HCT116 (cell line): ENCODE measurements at regions not wholly inside any gene's neighbourhood (a gene's known extent, or its start where the extent isn't known, plus 50 kb on each side); places are given as distances from the start of the nearest gene placed in this dataset.

Experiments
- ATAC-seq: fragments of 200-7000 bp; cut with Tn5 transposase; 2 replicates; pipeline ENCODE4 v1.9.1; 2020; ENCODE audit warnings: mild to moderate bottlenecking, moderate library complexity
- BruUV-seq: library from RNA; stranded (reverse); fragments of 400-500 nt; replicated peaks from 2 replicates; lab custom pipeline; 2021; lab: Mats Ljungman, UMichigan
- CTCF ChIA-PET: fragments of 300-600 bp; sonication (Branson Sonifier 250); formaldehyde crosslinking; loops from one replicate; lab custom pipeline; 2021; ENCODE audit warnings: antibody characterized with exemption; lab: Charles Lee
- POLR2A ChIA-PET: fragments of 300-600, 350-600 bp; sonication (Branson Sonifier 250); formaldehyde crosslinking; loops from one replicate; lab custom pipeline; 2021; ENCODE audit warnings: antibody characterized with exemption; lab: Charles Lee
- RAD21 ChIA-PET, 2 experiments: fragments of 300-600 bp; sonication (Branson Sonifier 250); formaldehyde crosslinking; loops; one replicate each; lab custom pipeline; 2023; ENCODE audit warnings: low total read pairs in 2 of 2; ENCODE audit not compliant: uncharacterized antibody in 2 of 2, unreplicated experiment in 2 of 2, low non-redundant PET in 1 of 2; lab: Charles Lee
- DNase-seq: peaks from one replicate; pipeline ENCODE4 v3.0.0-alpha.2; 2010; ENCODE audit warnings: low read depth, low spot score
- H2AFZ ChIP-seq: fragments of 200-600 bp; shearing (Covaris generic), sonication (generic); 2 replicates; pipeline ENCODE4 v1.6.1; 2017; ENCODE audit warnings: low read depth, mixed run types, mixed read lengths, antibody characterized with exemption, low read length; ENCODE audit not compliant: poor library complexity, severe bottlenecking
- H3K27ac ChIP-seq: 2 replicates; pipeline ENCODE4 v1.5.1; 2012; ENCODE audit warnings: low read depth, low read length
- H3K27me3 ChIP-seq: fragments of 200-600 bp; sonication (generic); 2 replicates; pipeline ENCODE4 v1.6.1; 2016; ENCODE audit warnings: mixed run types, low read length, mixed read lengths; ENCODE audit not compliant: insufficient read depth
- H3K36me3 ChIP-seq, 2 experiments: fragments of 200-500 bp in 1 of 2; fragments of 200-600 bp in 1 of 2; sonication (Bioruptor generic) in 1 of 2; sonication (generic) in 1 of 2; 2 replicates each; pipeline versions ENCODE4 v1.5.1 to v1.6.1; 2014 to 2016; ENCODE audit warnings: low read length in 2 of 2, inconsistent platforms in 1 of 2, mixed read lengths in 1 of 2, mixed run types in 1 of 2; ENCODE audit not compliant: insufficient read depth in 2 of 2, control insufficient read depth in 1 of 2
- H3K4me1 ChIP-seq, 2 experiments: fragments of 200-600 bp in 1 of 2; sonication (generic) in 1 of 2; 2 replicates each; pipeline versions ENCODE4 v1.5.1 to v1.6.1; 2012 to 2017; ENCODE audit warnings: low read length in 2 of 2, inconsistent platforms in 1 of 2, mild to moderate bottlenecking in 1 of 2, mixed read lengths in 1 of 2, mixed run types in 1 of 2, moderate library complexity in 1 of 2; ENCODE audit not compliant: insufficient read depth in 2 of 2, control insufficient read depth in 1 of 2
- H3K4me2 ChIP-seq: fragments of 200-600 bp; sonication (generic); 2 replicates; pipeline ENCODE4 v1.6.1; 2017; ENCODE audit warnings: mixed run types, low read length, mixed read lengths
- H3K4me3 ChIP-seq, 2 experiments: fragments of 200-600 bp in 1 of 2; sonication (generic) in 1 of 2; replicated peaks in 1 of 2; 2 replicates each; pipeline ENCODE4 v1.5.1; 2011 to 2016; ENCODE audit warnings: low read length in 2 of 2, control low read depth in 1 of 2, low read depth in 1 of 2, mild to moderate bottlenecking in 1 of 2, mixed read lengths in 1 of 2, mixed run types in 1 of 2
- H3K79me2 ChIP-seq: fragments of 200-600 bp; sonication (generic); 2 replicates; pipeline ENCODE4 v1.6.1; 2017; ENCODE audit warnings: mild to moderate bottlenecking, mixed run types, low read length, moderate library complexity, mixed read lengths; ENCODE audit not compliant: insufficient read depth
- H3K9ac ChIP-seq: fragments of 200-600 bp; sonication (generic); 2 replicates; pipeline ENCODE4 v1.6.1; 2016; ENCODE audit warnings: low read length, mixed read lengths
- H3K9me2 ChIP-seq: fragments of 200-600 bp; sonication (generic), shearing (Covaris generic); 2 replicates; pipeline ENCODE4 v1.6.1; 2017; ENCODE audit warnings: mixed run types, mild to moderate bottlenecking, moderate library complexity; ENCODE audit not compliant: insufficient read depth
- H3K9me3 ChIP-seq, 2 experiments: fragments of 200-500 bp in 1 of 2; fragments of 200-600 bp in 1 of 2; sonication (Bioruptor generic) in 1 of 2; sonication (generic) in 1 of 2; 2 replicates each; pipeline ENCODE4 v1.6.1; 2014 to 2017; ENCODE audit warnings: low read length in 2 of 2, mixed read lengths in 2 of 2, inconsistent platforms in 1 of 2, low read depth in 1 of 2, mild to moderate bottlenecking in 1 of 2, mixed run types in 1 of 2, moderate library complexity in 1 of 2; ENCODE audit not compliant: control insufficient read depth in 1 of 2, insufficient read depth in 1 of 2
- H4K20me1 ChIP-seq: fragments of 200-600 bp; sonication (generic), shearing (Covaris generic); 2 replicates; pipeline ENCODE4 v1.6.1; 2017; ENCODE audit warnings: mixed run types, mild to moderate bottlenecking, moderate library complexity; ENCODE audit not compliant: insufficient read depth
- CEBPB ChIP-seq: IDR thresholded peaks from 2 replicates; pipeline ENCODE4 v1.6.1; 2012; ENCODE audit warnings: low read depth
- CTCF ChIP-seq, 3 experiments: fragments of 200-600 bp in 1 of 3; sonication (generic) in 1 of 3; IDR thresholded peaks in 2 of 3; conservative IDR thresholded peaks in 1 of 3; 2 replicates each; pipeline ENCODE4 v1.5.1; 2012 to 2017; ENCODE audit warnings: low read depth in 2 of 3, low read length in 2 of 3, antibody characterized with exemption in 1 of 3, borderline replicate concordance in 1 of 3, control low read depth in 1 of 3, mild to moderate bottlenecking in 1 of 3, mixed read lengths in 1 of 3, mixed run types in 1 of 3, moderate library complexity in 1 of 3; ENCODE audit not compliant: insufficient read depth in 1 of 3
- EGR1 ChIP-seq: IDR thresholded peaks from 2 replicates; pipeline ENCODE4 v1.6.1; 2012; ENCODE audit warnings: low read depth
- ELF1 ChIP-seq: IDR thresholded peaks from 2 replicates; pipeline ENCODE4 v1.6.1; 2012; ENCODE audit warnings: low read depth, borderline replicate concordance
- EZH2 ChIP-seq: fragments of 200-600 bp; sonication (generic); IDR thresholded peaks from 2 replicates; pipeline ENCODE4 v1.6.1; 2017; ENCODE audit warnings: antibody characterized with exemption, mixed run types
- EZH2phosphoT487 ChIP-seq: fragments of 200-600 bp; IDR thresholded peaks from 2 replicates; pipeline ENCODE4 v1.6.1; 2018; ENCODE audit warnings: antibody characterized with exemption, borderline replicate concordance
- FOSL1 ChIP-seq: IDR thresholded peaks from 2 replicates; pipeline ENCODE4 v1.6.1; 2012; ENCODE audit warnings: low read depth
- JUND ChIP-seq: IDR thresholded peaks from 2 replicates; pipeline ENCODE4 v1.6.1; 2012
- POLR2AphosphoS5 ChIP-seq: IDR thresholded peaks from 2 replicates; pipeline ENCODE4 v1.6.1; 2011; ENCODE audit warnings: mild to moderate bottlenecking, low read depth, low read length, moderate library complexity
- RAD21 ChIP-seq: IDR thresholded peaks from 2 replicates; pipeline ENCODE4 v1.6.1; 2012; ENCODE audit warnings: low read depth, mild to moderate bottlenecking
- SIN3A ChIP-seq: IDR thresholded peaks from 2 replicates; pipeline ENCODE4 v1.6.1; 2012; ENCODE audit warnings: low read depth
- SP1 ChIP-seq: IDR thresholded peaks from 2 replicates; pipeline ENCODE4 v1.6.1; 2012; ENCODE audit warnings: low read depth
- TCF7L2 ChIP-seq: IDR thresholded peaks from 2 replicates; pipeline ENCODE4 v1.7.0; 2011; ENCODE audit warnings: borderline replicate concordance, inconsistent platforms; ENCODE audit not compliant: insufficient read depth, insufficient read length; ENCODE audit errors: extremely low read depth
- ZBTB33 ChIP-seq: IDR thresholded peaks from 2 replicates; pipeline ENCODE4 v1.6.1; 2011; ENCODE audit warnings: mild to moderate bottlenecking, low read length, moderate library complexity; ENCODE audit not compliant: insufficient replicate concordance; ENCODE audit errors: extremely low read depth
- ZNF274 ChIP-seq: fragments of 200-500 bp; sonication (Bioruptor generic); IDR thresholded peaks from 2 replicates; pipeline ENCODE4 v1.6.1; 2014; ENCODE audit warnings: mild to moderate bottlenecking, low read depth, low read length, inconsistent platforms
- intact Hi-C: fragments of 100-400 bp; cut with micrococcal nuclease; formaldehyde crosslinking; loops from 2 replicates; pipeline ENCODE4 v1.10.0; 2022

- Histone ChIP-seq H3K36me3 (no peaks in the 10 kb centered on the region), H3K27ac (no peak overlapping the region), H3K27me3 (no peaks in the 10 kb centered on the region), H3K9ac (no peak overlapping the region), H3K9me2 (no peaks in the 10 kb centered on the region), H3K9me3 (no peaks in the 10 kb centered on the region), H4K20me1 (no peaks in the 10 kb centered on the region), H3K4me3 (no peak overlapping the region), H2AFZ (no peak overlapping the region), H3K4me2 (no peak overlapping the region), H3K4me1 (no peaks in the 10 kb centered on the region), H3K79me2 (no peaks in the 10 kb centered on the region)
- ChIA-PET RAD21 (no interaction called here), POLR2A (no interaction called here), CTCF (no interaction called here)
- no peak for DNase-seq
- no peak for ATAC-seq
- no TSS peak for BruUV-seq
- TF ChIP-seq ZBTB33 (no peak), FOSL1 (no peak), CTCF (IDR thresholded peaks at IDR 0.05 in 2 of 3, conservative IDR thresholded peaks at IDR 0.05 in 1 of 3; ENCODE audit: borderline replicate concordance in 1 of 3, insufficient read depth in 1 of 3, low read depth in 2 of 3, low read length in 2 of 3) (no peak), POLR2AphosphoS5 (no peak), ZNF274 (no peak), SP1 (no peak), TCF7L2 (no peak), JUND (no peak), EZH2 (no peak), CEBPB (no peak), SIN3A (no peak), EGR1 (no peak), EZH2phosphoT487 (no peak), RAD21 (no peak), ELF1 (no peak)
- intact Hi-C loops, result no loop called here
These were observed 110.3 kb upstream of the MITF start for GRCh38 chr3:69628951-69629350.
